ENCODE measurements at regions not wholly inside any gene's neighbourhood (a gene's known extent, or its start where the extent isn't known, plus 50 kb on each side); places are given as distances from the start of the nearest gene placed in this dataset.

DNA sequence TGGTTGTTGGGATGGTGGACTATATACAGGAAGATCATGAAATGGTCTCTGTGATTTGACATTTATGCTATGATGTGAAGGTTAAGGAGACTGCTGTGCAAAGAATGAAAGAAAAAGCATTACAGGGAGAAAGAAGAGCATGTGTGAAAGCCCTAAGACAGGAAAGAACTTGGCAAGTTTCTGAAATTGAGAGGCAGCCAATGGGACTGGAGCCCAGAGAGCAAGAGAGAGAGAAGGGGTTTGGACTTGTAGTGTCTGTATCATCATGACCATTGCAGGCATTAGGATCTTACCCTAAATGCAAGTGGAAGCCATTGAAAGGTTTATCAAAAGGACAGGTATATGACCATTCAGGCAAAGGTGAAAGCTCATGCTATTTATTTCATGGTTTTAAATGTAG lies 147.1 kb downstream of the NAA11 start:
- H3K27me3 ChIP-seq (ENCODE audit: low read depth), result no peaks in the 10 kb centered on the region
- no peaks in the 10 kb centered on the region for H3K4me1 ChIP-seq
- intact Hi-C loops (cut with DNase I), result no loop called here
- DNase-seq (no peak), ATAC-seq (no peak)
- no peaks in the 10 kb centered on the region for H3K36me3 ChIP-seq
- H3K9me3 ChIP-seq, result no peaks in the 10 kb centered on the region
- TF ChIP-seq, protein P1, sequence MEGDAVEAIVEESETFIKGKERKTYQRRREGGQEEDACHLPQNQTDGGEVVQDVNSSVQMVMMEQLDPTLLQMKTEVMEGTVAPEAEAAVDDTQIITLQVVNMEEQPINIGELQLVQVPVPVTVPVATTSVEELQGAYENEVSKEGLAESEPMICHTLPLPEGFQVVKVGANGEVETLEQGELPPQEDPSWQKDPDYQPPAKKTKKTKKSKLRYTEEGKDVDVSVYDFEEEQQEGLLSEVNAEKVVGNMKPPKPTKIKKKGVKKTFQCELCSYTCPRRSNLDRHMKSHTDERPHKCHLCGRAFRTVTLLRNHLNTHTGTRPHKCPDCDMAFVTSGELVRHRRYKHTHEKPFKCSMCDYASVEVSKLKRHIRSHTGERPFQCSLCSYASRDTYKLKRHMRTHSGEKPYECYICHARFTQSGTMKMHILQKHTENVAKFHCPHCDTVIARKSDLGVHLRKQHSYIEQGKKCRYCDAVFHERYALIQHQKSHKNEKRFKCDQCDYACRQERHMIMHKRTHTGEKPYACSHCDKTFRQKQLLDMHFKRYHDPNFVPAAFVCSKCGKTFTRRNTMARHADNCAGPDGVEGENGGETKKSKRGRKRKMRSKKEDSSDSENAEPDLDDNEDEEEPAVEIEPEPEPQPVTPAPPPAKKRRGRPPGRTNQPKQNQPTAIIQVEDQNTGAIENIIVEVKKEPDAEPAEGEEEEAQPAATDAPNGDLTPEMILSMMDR (IDR thresholded peaks at IDR 0.05), result no peak
- no peak overlapping the region for H3K27ac ChIP-seq
- no peak overlapping the region for H3K4me3 ChIP-seq

DNA sequence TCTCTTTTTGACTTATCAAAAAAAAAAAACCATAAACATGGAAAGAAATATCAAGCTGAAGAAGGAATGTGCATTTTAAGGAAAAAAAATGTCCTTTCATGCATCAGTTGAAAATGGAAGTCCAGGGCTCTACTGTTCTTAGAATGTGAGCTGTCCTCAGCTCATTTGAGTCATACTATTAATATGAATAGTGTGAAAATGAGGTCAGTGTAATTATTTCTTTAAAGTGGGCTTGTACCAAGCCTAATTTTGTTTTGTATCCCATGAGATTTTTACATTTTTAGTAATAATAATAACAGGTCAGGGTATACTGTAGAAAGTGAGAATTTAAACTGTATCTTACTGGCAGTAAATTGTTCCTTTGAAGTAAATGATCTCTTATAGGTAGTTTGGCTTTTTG lies 148.5 kb downstream of the NAA11 start:
- ATAC-seq (no peak), DNase-seq (no peak)
- Histone ChIP-seq H3K4me1 (no peaks in the 10 kb centered on the region), H3K36me3 (no peaks in the 10 kb centered on the region), H3K27me3 (ENCODE audit: low read depth) (no peaks in the 10 kb centered on the region), H3K9me3 (no peaks in the 10 kb centered on the region), H3K27ac (no peak overlapping the region), H3K4me3 (no peak overlapping the region)
- intact Hi-C loops (cut with DNase I), result no loop called here
- TF ChIP-seq, protein P1 (IDR thresholded peaks at IDR 0.05), result no peak

DNA sequence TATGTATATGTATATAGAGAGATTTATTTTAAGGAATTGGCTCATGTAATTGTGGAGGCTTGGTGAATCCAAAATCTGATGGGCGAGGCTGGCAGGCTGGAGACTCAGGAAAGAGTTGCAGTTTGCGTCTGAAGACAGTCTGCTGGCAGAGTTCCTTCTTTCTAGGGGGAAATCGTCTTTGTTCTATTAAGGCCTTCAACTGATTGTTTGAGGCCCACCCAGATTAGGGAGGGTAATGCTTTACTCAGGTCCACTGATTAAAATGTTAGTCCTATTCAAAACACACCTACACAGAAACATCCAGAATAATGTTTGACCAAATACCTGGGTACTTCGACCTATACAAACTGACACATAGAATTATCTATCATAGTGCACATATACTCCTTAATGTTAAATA lies 149.5 kb downstream of the NAA11 start:
- intact Hi-C loops (cut with DNase I), result no loop called here
- Histone ChIP-seq H3K36me3 (no peaks in the 10 kb centered on the region), H3K27ac (no peak overlapping the region), H3K9me3 (no peaks in the 10 kb centered on the region), H3K4me1 (no peaks in the 10 kb centered on the region), H3K27me3 (ENCODE audit: low read depth) (no peaks in the 10 kb centered on the region), H3K4me3 (no peak overlapping the region)
- DNase-seq, result no peak
- ATAC-seq, result no peak
- TF ChIP-seq, protein P1 (IDR thresholded peaks at IDR 0.05), result no peak

DNA sequence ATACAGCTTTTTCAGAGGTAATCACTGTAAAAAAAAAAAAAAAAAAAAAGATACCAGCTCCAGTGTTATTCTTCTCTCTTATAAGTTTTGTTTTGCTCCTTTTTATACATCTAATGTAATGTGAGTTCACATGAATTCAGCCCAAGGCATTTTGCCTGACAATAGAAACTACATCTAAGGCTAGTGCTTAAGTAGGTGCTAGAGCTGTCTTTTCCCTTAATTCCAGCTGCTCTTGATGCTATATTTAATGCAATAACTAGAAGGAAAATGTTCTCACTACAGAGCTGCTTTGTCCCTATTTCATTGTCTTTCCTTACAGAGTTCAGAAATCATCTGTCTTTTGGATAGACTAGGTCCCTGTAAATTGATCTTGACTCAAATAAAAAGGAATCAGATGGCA lies 150.1 kb downstream of the NAA11 start:
- Histone ChIP-seq H3K27ac (no peak overlapping the region), H3K9me3 (no peaks in the 10 kb centered on the region), H3K4me1 (no peaks in the 10 kb centered on the region), H3K4me3 (no peak overlapping the region), H3K36me3 (no peaks in the 10 kb centered on the region), H3K27me3 (ENCODE audit: low read depth) (no peaks in the 10 kb centered on the region)
- ATAC-seq (no peak), DNase-seq (no peak)
- TF ChIP-seq, protein P1 (IDR thresholded peaks at IDR 0.05), result no peak
- intact Hi-C loops (cut with DNase I), result no loop called here

DNA sequence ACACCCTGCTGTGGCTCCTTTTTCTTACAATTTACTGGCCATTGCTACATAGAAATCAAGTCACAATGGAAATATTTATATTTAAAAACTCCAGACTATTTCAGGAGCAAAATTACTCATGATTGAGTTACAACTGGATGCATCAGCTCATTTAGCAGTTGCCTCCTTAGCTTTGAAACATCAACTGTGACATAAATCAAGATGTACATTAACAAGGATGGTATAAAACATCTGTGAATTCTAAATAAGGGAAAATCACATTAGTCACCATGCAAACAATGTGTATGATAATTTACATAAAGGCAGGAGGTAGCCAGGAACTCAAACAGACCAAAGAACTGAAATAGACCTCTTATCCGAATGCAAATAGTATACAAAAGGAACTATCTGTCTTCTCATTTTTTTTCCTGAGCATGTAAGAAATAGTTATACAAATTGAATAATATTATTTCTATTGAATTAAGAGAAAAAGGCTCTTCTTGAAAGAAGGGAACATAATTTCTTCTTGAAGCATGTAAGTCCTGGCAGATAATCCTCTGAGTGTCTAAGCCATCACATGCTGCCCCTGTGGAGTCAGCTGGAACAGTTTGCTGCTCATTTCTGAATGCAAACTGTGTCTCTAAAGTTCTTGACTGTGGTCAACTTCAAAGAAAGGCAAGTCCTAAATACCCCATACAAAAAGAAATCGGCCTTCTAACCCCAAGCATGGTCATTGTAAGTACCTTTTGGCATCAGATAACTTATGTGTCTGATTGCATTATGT lies 151.2 kb downstream of the NAA11 start:
- no peak for DNase-seq
- TF ChIP-seq, protein P1 (IDR thresholded peaks at IDR 0.05), result no peak
- intact Hi-C loops (cut with DNase I), result no loop called here
- Histone ChIP-seq H3K27me3 (ENCODE audit: low read depth) (no peaks in the 10 kb centered on the region), H3K9me3 (no peaks in the 10 kb centered on the region), H3K27ac (no peak overlapping the region), H3K4me3 (no peak overlapping the region), H3K4me1 (no peaks in the 10 kb centered on the region), H3K36me3 (no peaks in the 10 kb centered on the region)
- no peak for ATAC-seq

All from lower lobe of right lung (tissue), 2 donors.